Adrenal gland (tissue), 5 donors: ENCODE measurements at regions not wholly inside any gene's neighbourhood (a gene's known extent, or its start where the extent isn't known, plus 50 kb on each side); places are given as distances from the start of the nearest gene placed in this dataset.

ENCODE experiments used
- POLR2A ChIP-seq, 2 donors: fragments of 450-650 bp; IDR thresholded peaks; one replicate each; pipeline ENCODE4 v1.6.1; 2017; ENCODE audit warnings: antibody characterized with exemption in 2 of 2, mild to moderate bottlenecking in 2 of 2, moderate library complexity in 1 of 2
- TF ChIP-seq, protein P1 (sequence below), 6 experiments: fragments of 450-650 bp in 4 of 6; fragments of 200-600 bp in 2 of 6; sonication (generic) in 1 of 6; IDR thresholded peaks; 1 replicate in 5 of 6; 2 replicates in 1 of 6; pipeline versions ENCODE4 v1.5.1 to v1.8.0; 2016 to 2021; ENCODE audit warnings: antibody characterized with exemption in 6 of 6, mild to moderate bottlenecking in 2 of 6, moderate library complexity in 1 of 6
- donor health status: DM: no; HTN: no; CAD: no.

DNA sequence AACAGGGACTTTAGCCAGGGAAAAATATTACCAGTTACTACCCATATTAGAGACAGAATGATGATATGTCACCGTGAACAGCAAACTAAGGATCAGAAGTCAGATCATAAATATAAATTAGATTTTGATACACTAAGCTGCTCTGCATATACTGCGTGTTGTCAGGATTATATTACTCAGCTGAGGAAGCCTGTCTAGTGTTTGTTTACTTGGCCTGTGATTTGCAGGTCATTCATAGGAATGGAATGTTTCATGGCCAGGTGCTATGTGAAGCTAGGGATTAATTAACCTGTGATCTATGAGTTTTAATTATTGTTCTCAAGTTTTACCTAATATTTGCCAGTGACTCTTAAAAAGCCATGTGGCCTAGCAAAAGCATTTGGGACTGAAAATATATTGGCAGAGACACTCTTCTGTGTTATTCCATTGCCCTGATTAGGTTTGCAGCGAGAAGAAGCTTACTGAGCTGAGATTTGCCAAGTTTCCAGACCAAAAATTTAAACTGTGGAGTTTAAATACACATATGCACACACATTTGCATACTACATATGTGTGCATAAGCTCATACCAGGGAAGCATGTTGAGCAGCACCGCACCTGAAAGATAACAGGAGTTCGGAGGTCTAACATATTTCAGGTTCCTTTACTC, 496.3 kb upstream of the GRIA1 start:
- TF ChIP-seq, protein P1, sequence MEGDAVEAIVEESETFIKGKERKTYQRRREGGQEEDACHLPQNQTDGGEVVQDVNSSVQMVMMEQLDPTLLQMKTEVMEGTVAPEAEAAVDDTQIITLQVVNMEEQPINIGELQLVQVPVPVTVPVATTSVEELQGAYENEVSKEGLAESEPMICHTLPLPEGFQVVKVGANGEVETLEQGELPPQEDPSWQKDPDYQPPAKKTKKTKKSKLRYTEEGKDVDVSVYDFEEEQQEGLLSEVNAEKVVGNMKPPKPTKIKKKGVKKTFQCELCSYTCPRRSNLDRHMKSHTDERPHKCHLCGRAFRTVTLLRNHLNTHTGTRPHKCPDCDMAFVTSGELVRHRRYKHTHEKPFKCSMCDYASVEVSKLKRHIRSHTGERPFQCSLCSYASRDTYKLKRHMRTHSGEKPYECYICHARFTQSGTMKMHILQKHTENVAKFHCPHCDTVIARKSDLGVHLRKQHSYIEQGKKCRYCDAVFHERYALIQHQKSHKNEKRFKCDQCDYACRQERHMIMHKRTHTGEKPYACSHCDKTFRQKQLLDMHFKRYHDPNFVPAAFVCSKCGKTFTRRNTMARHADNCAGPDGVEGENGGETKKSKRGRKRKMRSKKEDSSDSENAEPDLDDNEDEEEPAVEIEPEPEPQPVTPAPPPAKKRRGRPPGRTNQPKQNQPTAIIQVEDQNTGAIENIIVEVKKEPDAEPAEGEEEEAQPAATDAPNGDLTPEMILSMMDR (IDR thresholded peaks at IDR 0.05), result no peak
- TF ChIP-seq POLR2A (IDR thresholded peaks at IDR 0.05), result no peak
